A549 (cell line): ENCODE measurements at regions not wholly inside any gene's neighbourhood (a gene's known extent, or its start where the extent isn't known, plus 50 kb on each side); places are given as distances from the start of the nearest gene placed in this dataset.

ENCODE experiments used
- EP300 ChIP-seq, 2 experiments: fragments of >200 bp; sonication (Bioruptor Twin); formaldehyde crosslinking; IDR thresholded peaks; 2 replicates in 1 of 2; 3 replicates in 1 of 2; pipeline ENCODE4 v1.6.1; 2016 to 2017
- SREBF2 ChIP-seq: fragments of 450-650 bp; IDR thresholded peaks from 2 replicates; pipeline ENCODE4 v1.6.1; 2014; ENCODE audit warnings: mild to moderate bottlenecking, moderate library complexity

DNA sequence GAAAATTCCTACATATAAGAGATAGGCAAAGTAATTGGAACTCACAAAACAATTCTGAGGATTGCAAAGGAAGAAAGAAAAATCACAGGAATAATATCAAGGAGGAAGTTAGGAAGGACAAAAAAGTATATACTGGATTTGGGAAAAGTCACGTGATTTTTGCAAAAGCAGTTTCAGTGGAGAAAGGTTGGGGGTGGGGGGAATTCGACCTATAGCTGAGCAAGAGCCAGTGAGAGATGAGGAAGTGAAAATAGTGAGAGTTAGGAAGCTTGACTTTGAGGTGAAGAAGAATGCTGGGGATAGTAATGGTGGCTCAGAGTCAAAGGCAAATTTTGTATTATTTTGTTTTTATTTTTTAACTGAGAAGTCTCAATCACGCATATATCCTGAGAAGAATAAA lies 438.0 kb upstream of the PMFBP1 start:
- TF ChIP-seq SREBF2 (no peak), EP300 (IDR thresholded peaks at IDR 0.05) (no peak)
